ENCODE measurements at regions not wholly inside any gene's neighbourhood (a gene's known extent, or its start where the extent isn't known, plus 50 kb on each side); places are given as distances from the start of the nearest gene placed in this dataset.

DNA sequence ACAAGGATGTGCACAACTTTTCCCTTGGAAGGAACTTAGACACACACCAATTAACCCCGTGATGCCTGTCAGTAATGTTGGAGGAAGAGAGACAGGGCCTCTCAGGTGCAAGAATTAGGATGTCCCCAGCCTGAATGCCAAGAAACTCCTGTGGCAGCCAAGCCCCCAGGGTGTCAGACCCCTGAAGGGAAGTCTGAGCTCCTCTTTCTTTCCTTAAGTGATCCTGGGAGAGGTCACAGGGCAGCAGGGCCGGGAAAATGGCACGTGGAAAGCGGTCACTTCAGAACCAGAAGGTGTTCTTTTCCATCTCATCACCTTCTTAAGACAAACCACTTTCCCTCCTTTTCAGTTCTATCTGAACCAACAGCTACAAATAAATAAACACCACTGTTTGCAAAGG lies 185.9 kb downstream of the ANAPC1 start:
- TF ChIP-seq, protein P1, sequence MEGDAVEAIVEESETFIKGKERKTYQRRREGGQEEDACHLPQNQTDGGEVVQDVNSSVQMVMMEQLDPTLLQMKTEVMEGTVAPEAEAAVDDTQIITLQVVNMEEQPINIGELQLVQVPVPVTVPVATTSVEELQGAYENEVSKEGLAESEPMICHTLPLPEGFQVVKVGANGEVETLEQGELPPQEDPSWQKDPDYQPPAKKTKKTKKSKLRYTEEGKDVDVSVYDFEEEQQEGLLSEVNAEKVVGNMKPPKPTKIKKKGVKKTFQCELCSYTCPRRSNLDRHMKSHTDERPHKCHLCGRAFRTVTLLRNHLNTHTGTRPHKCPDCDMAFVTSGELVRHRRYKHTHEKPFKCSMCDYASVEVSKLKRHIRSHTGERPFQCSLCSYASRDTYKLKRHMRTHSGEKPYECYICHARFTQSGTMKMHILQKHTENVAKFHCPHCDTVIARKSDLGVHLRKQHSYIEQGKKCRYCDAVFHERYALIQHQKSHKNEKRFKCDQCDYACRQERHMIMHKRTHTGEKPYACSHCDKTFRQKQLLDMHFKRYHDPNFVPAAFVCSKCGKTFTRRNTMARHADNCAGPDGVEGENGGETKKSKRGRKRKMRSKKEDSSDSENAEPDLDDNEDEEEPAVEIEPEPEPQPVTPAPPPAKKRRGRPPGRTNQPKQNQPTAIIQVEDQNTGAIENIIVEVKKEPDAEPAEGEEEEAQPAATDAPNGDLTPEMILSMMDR (IDR thresholded peaks at IDR 0.05) = no peak
- TF ChIP-seq ZFX (IDR thresholded peaks at IDR 0.05; ENCODE audit: borderline replicate concordance) = no peak

All from 22Rv1 (cell line).